ENCODE measurements at regions not wholly inside any gene's neighbourhood (a gene's known extent, or its start where the extent isn't known, plus 50 kb on each side); places are given as distances from the start of the nearest gene placed in this dataset.

- TF ChIP-seq CTCF (IDR thresholded peaks at IDR 0.05; ENCODE audit: control extremely low read depth in 1 of 3, insufficient read depth in 1 of 3, low read depth in 1 of 3, low read length in 3 of 3) (no peak), CHD1 (IDR thresholded peaks at IDR 0.05; ENCODE audit: low read depth, low read length) (no peak), POLR2A (IDR thresholded peaks at IDR 0.05; ENCODE audit: control extremely low read depth in 1 of 2, low read depth in 2 of 2, low read length in 2 of 2) (no peak), CBX5 (IDR thresholded peaks at IDR 0.05; ENCODE audit: low read depth, low read length) (no peak), SP1 (IDR thresholded peaks at IDR 0.05; ENCODE audit: low read depth, low read length) (no peak), EP300 (IDR thresholded peaks at IDR 0.05; ENCODE audit: borderline replicate concordance in 1 of 2, low read depth in 2 of 2, low read length in 2 of 2) (no peak), BACH1 (IDR thresholded peaks at IDR 0.05; ENCODE audit: low read length) (no peak)
Observed at GRCh38 chr7:52114056-52114455, 797.4 kb upstream of the COBL start (continued).

All from H1 (cell line).